ENCODE measurements at regions not wholly inside any gene's neighbourhood (a gene's known extent, or its start where the extent isn't known, plus 50 kb on each side); places are given as distances from the start of the nearest gene placed in this dataset.

- DNase-seq (ENCODE audit: low spot score): no peak
Measured at GRCh38 chr3:144296808-144297207, 325.2 kb downstream of the DIPK2A start.

GRCh38 chr3:144301863-144302262, 330.2 kb downstream of the DIPK2A start:
- no peak for DNase-seq (ENCODE audit: low spot score)

- DNase-seq (ENCODE audit: low spot score): no peak
Measured at GRCh38 chr3:144307951-144308350, 336.3 kb downstream of the DIPK2A start.

- DNase-seq (ENCODE audit: low spot score): no peak
Measured at GRCh38 chr3:144308396-144308795, 336.8 kb downstream of the DIPK2A start.

- no peak for DNase-seq (ENCODE audit: low spot score)
Measured at GRCh38 chr3:144312702-144313101, 341.1 kb downstream of the DIPK2A start.

GRCh38 chr3:144314946-144315345, 343.3 kb downstream of the DIPK2A start:
- no peak for DNase-seq (ENCODE audit: low spot score)

- no peak for DNase-seq (ENCODE audit: low spot score)
Measured at GRCh38 chr3:144317961-144318360, 346.3 kb downstream of the DIPK2A start.

- DNase-seq (ENCODE audit: low spot score): no peak
Measured at GRCh38 chr3:144324076-144324475, 352.5 kb downstream of the DIPK2A start.

- DNase-seq (ENCODE audit: low spot score): no peak
Measured at GRCh38 chr3:144332868-144333267, 361.2 kb downstream of the DIPK2A start.

- DNase-seq (ENCODE audit: low spot score): no peak
Measured at GRCh38 chr3:144341471-144341870, 369.8 kb downstream of the DIPK2A start.

GRCh38 chr3:144343343-144343742, 371.7 kb downstream of the DIPK2A start:
- no peak for DNase-seq (ENCODE audit: low spot score)

GRCh38 chr3:144343777-144344176, 372.2 kb downstream of the DIPK2A start:
- no peak for DNase-seq (ENCODE audit: low spot score)

GRCh38 chr3:144344925-144345548, 373.4 kb downstream of the DIPK2A start:
- no peak for DNase-seq (ENCODE audit: low spot score)

GRCh38 chr3:144350125-144350524, 378.5 kb downstream of the DIPK2A start:
- no peak for DNase-seq (ENCODE audit: low spot score)

- no peak for DNase-seq (ENCODE audit: low spot score)
Measured at GRCh38 chr3:144351011-144351410, 379.4 kb downstream of the DIPK2A start.

- no peak for DNase-seq (ENCODE audit: low spot score)
Measured at GRCh38 chr3:144351773-144352365, 380.2 kb downstream of the DIPK2A start.

- DNase-seq (ENCODE audit: low spot score): no peak
Measured at GRCh38 chr3:144358191-144358590, 386.6 kb downstream of the DIPK2A start.

- no peak for DNase-seq (ENCODE audit: low spot score)
Measured at GRCh38 chr3:144361002-144361401, 389.4 kb downstream of the DIPK2A start.

GRCh38 chr3:144362126-144362525, 390.5 kb downstream of the DIPK2A start:
- DNase-seq (ENCODE audit: low spot score): no peak

GRCh38 chr3:144363856-144364255, 392.2 kb downstream of the DIPK2A start:
- DNase-seq (ENCODE audit: low spot score): no peak

- DNase-seq (ENCODE audit: low spot score): no peak
Measured at GRCh38 chr3:144364737-144365136, 393.1 kb downstream of the DIPK2A start.

GRCh38 chr3:144369129-144369879, 397.7 kb downstream of the DIPK2A start:
- no peak for DNase-seq (ENCODE audit: low spot score)

- no peak for DNase-seq (ENCODE audit: low spot score)
Measured at GRCh38 chr3:144375088-144375487, 403.5 kb downstream of the DIPK2A start.
